Lung (tissue), 11 donors: ENCODE measurements at regions not wholly inside any gene's neighbourhood (a gene's known extent, or its start where the extent isn't known, plus 50 kb on each side); places are given as distances from the start of the nearest gene placed in this dataset.

Experiments
- ATAC-seq: fragments of 200-7000 bp; cut with Tn5 transposase; one replicate; pipeline ENCODE4 v1.9.1; 2020; ENCODE audit warnings: moderate number of reproducible peaks; ENCODE audit not compliant: insufficient read depth, low FRiP score
- DNase-seq, 3 donors: peaks; one replicate each; pipeline ENCODE4 v3.0.0-alpha.2; 2013 to 2017
- H3K27ac ChIP-seq, 2 donors: one replicate each; pipeline ENCODE4 v1.5.1; 2013; ENCODE audit warnings: mild to moderate bottlenecking in 2 of 2, moderate library complexity in 2 of 2, control low read depth in 1 of 2, inconsistent platforms in 1 of 2, low read depth in 1 of 2, low read length in 1 of 2
- H3K27me3 ChIP-seq, 3 donors: one replicate each; pipeline ENCODE4 v1.5.1; 2013; ENCODE audit warnings: low read length in 2 of 3; ENCODE audit not compliant: control insufficient read depth in 3 of 3, insufficient read depth in 3 of 3
- H3K36me3 ChIP-seq, 4 donors: one replicate each; pipeline ENCODE4 v1.5.1; 2013; ENCODE audit warnings: low read length in 4 of 4, mild to moderate bottlenecking in 1 of 4, moderate library complexity in 1 of 4; ENCODE audit not compliant: control insufficient read depth in 4 of 4, insufficient read depth in 4 of 4
- H3K4me1 ChIP-seq, 5 donors: one replicate each; pipeline ENCODE4 v1.5.1; 2013; ENCODE audit warnings: low read length in 5 of 5, mild to moderate bottlenecking in 2 of 5, moderate library complexity in 1 of 5; ENCODE audit not compliant: control insufficient read depth in 5 of 5, insufficient read depth in 5 of 5
- H3K4me3 ChIP-seq: one replicate; pipeline ENCODE4 v1.5.1; 2013; ENCODE audit warnings: mild to moderate bottlenecking, control low read depth, moderate library complexity
- H3K9ac ChIP-seq, 2 donors: one replicate each; pipeline ENCODE4 v1.5.1; 2013; ENCODE audit warnings: low read length in 2 of 2, control low read depth in 1 of 2; ENCODE audit not compliant: insufficient read depth in 1 of 2
- H3K9me3 ChIP-seq, 4 donors: one replicate each; pipeline ENCODE4 v1.5.1; 2013; ENCODE audit warnings: low read length in 3 of 4, mild to moderate bottlenecking in 1 of 4, moderate library complexity in 1 of 4; ENCODE audit not compliant: control insufficient read depth in 4 of 4, insufficient read depth in 3 of 4
- CTCF ChIP-seq: IDR thresholded peaks from 2 replicates; pipeline ENCODE4 v1.5.1; 2012; ENCODE audit warnings: mild to moderate bottlenecking; ENCODE audit errors: control extremely low read depth, extremely low read depth
- WGBS, 2 donors: extraction: QIAGEN DNeasy Blood & Tissue Kit; methylation state at CpG; one replicate each; pipeline ENCODE4 v1.1.7; 2013; 5-methylcytosine and 5-hydroxymethylcytosine counted together
- donor health status: control.
- donor health status: control.
- donor health status: Bipolar disorder and iron deficiency.
- donor health status: healthy.
- donor health status: DM: yes; HTN: yes; CAD: no.

GRCh38 chr9:7452378-7452777, 347.2 kb downstream of the DMAC1 start:
- ATAC-seq (no peak), DNase-seq (no peak)
- no peaks in the 10 kb centered on the region for H3K27me3 ChIP-seq
- no peak overlapping the region for H3K4me3 ChIP-seq
- WGBS, 2 donors: 0 to 40% methylated on average over 1 of the region's 1 CpG
- H3K36me3 ChIP-seq: no peaks in the 10 kb centered on the region
- no peak overlapping the region for H3K9ac ChIP-seq
- no peaks in the 10 kb centered on the region for H3K9me3 ChIP-seq
- no peak for TF ChIP-seq CTCF
- peaks cover 0 to 5% (median 0%) of the 10 kb centered on the region in 5 donors for H3K4me1 ChIP-seq
- H3K27ac ChIP-seq: no peak overlapping the region

GRCh38 chr9:7451062-7451461, 348.5 kb downstream of the DMAC1 start:
- H3K4me3 ChIP-seq: no peak overlapping the region
- H3K9ac ChIP-seq: no peak overlapping the region
- H3K36me3 ChIP-seq: no peaks in the 10 kb centered on the region
- H3K27ac ChIP-seq: no peak overlapping the region
- DNase-seq (no peak), ATAC-seq (no peak)
- WGBS, 2 donors: 80 to 86% methylated on average over 3 of the region's 3 CpGs
- no peak for TF ChIP-seq CTCF
- peaks cover 0 to 3% (median 0%) of the 10 kb centered on the region in 5 donors for H3K4me1 ChIP-seq
- no peaks in the 10 kb centered on the region for H3K9me3 ChIP-seq
- H3K27me3 ChIP-seq: no peaks in the 10 kb centered on the region

- Histone ChIP-seq H3K27me3 (no peaks in the 10 kb centered on the region), H3K36me3 (no peaks in the 10 kb centered on the region)
These were observed 356.0 kb downstream of the DMAC1 start for GRCh38 chr9:7443541-7443940.

More at GRCh38 chr9:7443541-7443940, 356.0 kb downstream of the DMAC1 start:
- Histone ChIP-seq H3K9me3 (no peaks in the 10 kb centered on the region), H3K4me1 (no peaks in the 10 kb centered on the region), H3K27ac (no peak overlapping the region), H3K4me3 (no peak overlapping the region), H3K9ac (no peak overlapping the region)
- ATAC-seq (no peak), DNase-seq (no peak)
- 88 to 91% methylated on average over 1 of the region's 1 CpG for WGBS, 2 donors
- TF ChIP-seq CTCF: no peak
